K562 (cell line): ENCODE measurements at regions not wholly inside any gene's neighbourhood (a gene's known extent, or its start where the extent isn't known, plus 50 kb on each side); places are given as distances from the start of the nearest gene placed in this dataset.

Experiments
- ATAC-seq: fragments of 200-7000 bp; cut with Tn5 transposase; 3 replicates; pipeline ENCODE4 v1.9.1; 2020; ENCODE audit warnings: moderate library complexity
- BruUV-seq: library from RNA; stranded (reverse); fragments of 400-500 nt; replicated peaks from 2 replicates; lab custom pipeline; 2021; lab: Mats Ljungman, UMichigan
- CTCF ChIA-PET: fragments of 300-600 bp; formaldehyde crosslinking; extraction: SDS; loops from one replicate; lab custom pipeline; 2021; ENCODE audit warnings: low intra/inter-chr PET ratio; lab: Yijun Ruan, JAX
- POLR2A ChIA-PET: fragments of 300-600, 350-650 bp; sonication (Branson Sonifier 250); formaldehyde crosslinking; extraction: SDS; loops from one replicate; lab custom pipeline; 2021; ENCODE audit warnings: antibody characterized with exemption, inconsistent platforms; lab: Yijun Ruan, JAX
- DNase-seq, 4 experiments: peaks; one replicate each; pipeline versions ENCODE4 v3.0.0 to v3.0.0-alpha.2; 2011 to 2018; ENCODE audit warnings: low spot score in 3 of 4, mixed read lengths in 3 of 4; ENCODE audit errors: extremely low read depth in 1 of 4
- FAIRE-seq: peaks from 2 replicates; lab custom pipeline; 2011; peaks lifted over from hg19 to GRCh38; lab: Jason Lieb, UNC
- H2AFZ ChIP-seq: 2 replicates; pipeline ENCODE4 v1.6.0; 2011; ENCODE audit warnings: low read depth, low read length, control low read depth, inconsistent platforms
- H3K27ac ChIP-seq: fragments of 200-600 bp; 3 replicates; pipeline ENCODE4 v1.8.0; 2011; ENCODE audit warnings: low read depth, mild to moderate bottlenecking, control low read depth, inconsistent platforms, low read length, moderate library complexity, mixed read lengths; ENCODE audit errors: extremely low read depth
- H3K27me3 ChIP-seq, 2 experiments: fragments of 300-600 bp in 1 of 2; 2 replicates in 1 of 2; 3 replicates in 1 of 2; pipeline versions ENCODE4 v1.6.0 to v1.8.0; 2011; ENCODE audit warnings: inconsistent platforms in 2 of 2, low read length in 2 of 2, mild to moderate bottlenecking in 1 of 2, mixed read lengths in 1 of 2, moderate library complexity in 1 of 2; ENCODE audit not compliant: control insufficient read depth in 2 of 2, insufficient read depth in 2 of 2
- H3K36me3 ChIP-seq: fragments of 300-600 bp; 3 replicates; pipeline ENCODE4 v1.8.0; 2011; ENCODE audit warnings: mild to moderate bottlenecking, low read length, inconsistent platforms; ENCODE audit not compliant: control insufficient read depth, insufficient read depth
- H3K4me1 ChIP-seq, 2 experiments: fragments of 200-600 bp in 1 of 2; replicated peaks in 1 of 2; 2 replicates in 1 of 2; 3 replicates in 1 of 2; pipeline versions ENCODE4 v1.5.1 to v1.8.0; 2011; ENCODE audit warnings: inconsistent platforms in 2 of 2, low read length in 2 of 2, mild to moderate bottlenecking in 1 of 2, mixed read lengths in 1 of 2, moderate library complexity in 1 of 2; ENCODE audit not compliant: control insufficient read depth in 2 of 2, insufficient read depth in 2 of 2
- H3K4me2 ChIP-seq: 2 replicates; pipeline ENCODE4 v1.6.1; 2011; ENCODE audit warnings: low read length, control low read depth, inconsistent platforms, mixed read lengths; ENCODE audit not compliant: insufficient read depth
- H3K4me3 ChIP-seq: fragments of 200-600 bp; sonication (generic), shearing (Covaris generic); 2 replicates; pipeline ENCODE4 v1.5.1; 2016; ENCODE audit warnings: control low read depth, inconsistent platforms
- H3K79me2 ChIP-seq: fragments of 200-600 bp; 3 replicates; pipeline ENCODE4 v1.8.0; 2011; ENCODE audit warnings: low read length, inconsistent platforms; ENCODE audit not compliant: control insufficient read depth, insufficient read depth
- H3K9ac ChIP-seq, 2 experiments: 2 replicates each; pipeline versions ENCODE4 v1.6.0 to v1.6.1; 2011; ENCODE audit warnings: low read depth in 2 of 2, low read length in 2 of 2, control low read depth in 1 of 2, inconsistent platforms in 1 of 2, mild to moderate bottlenecking in 1 of 2, mixed read lengths in 1 of 2; ENCODE audit not compliant: insufficient read depth in 1 of 2
- H3K9me1 ChIP-seq: one replicate; pipeline ENCODE4 v1.6.0; 2011; ENCODE audit warnings: inconsistent platforms, mild to moderate bottlenecking, low read length, moderate library complexity; ENCODE audit not compliant: control insufficient read depth, insufficient read depth
- H3K9me3 ChIP-seq: replicated peaks from 2 replicates; pipeline ENCODE4 v1.5.1; 2011; ENCODE audit warnings: low read depth, low read length, inconsistent platforms; ENCODE audit not compliant: control insufficient read depth, insufficient read depth
- H4K20me1 ChIP-seq: replicated peaks from 2 replicates; pipeline ENCODE4 v1.6.1; 2011; ENCODE audit warnings: low read length, inconsistent platforms, mixed read lengths; ENCODE audit not compliant: control insufficient read depth, insufficient read depth
- NFIC ChIP-seq: fragments of 450-650 bp; IDR thresholded peaks from 2 replicates; pipeline ENCODE4 v1.6.1; 2017; ENCODE audit warnings: mild to moderate bottlenecking, inconsistent platforms
- ZNF121 ChIP-seq: sonication (generic); formaldehyde crosslinking; conservative IDR thresholded peaks from 2 replicates; pipeline ENCODE4 v1.8.0; 2022; ENCODE audit warnings: missing genetic modification reagents
- WGBS: fragments of 100-300 bp; shearing (Covaris generic); methylation state at CpG from one replicate; pipeline ENCODE4 v1.1.6; 2016; ENCODE audit warnings: low coverage, mixed read lengths; ENCODE audit not compliant: insufficient coverage; ENCODE audit errors: missing lambda C conversion rate; 5-methylcytosine and 5-hydroxymethylcytosine counted together
- in situ Hi-C: fragments of 300-500 bp; cut with MboI; formaldehyde crosslinking; loops from 4 replicates; pipeline ENCODE4 v1.15.0; 2018; ENCODE audit warnings: inconsistent platforms, mixed read lengths
- intact Hi-C: fragments of 100-400 bp; cut with micrococcal nuclease; formaldehyde crosslinking; loops from 2 replicates; pipeline ENCODE4 v1.14.2; 2022
- TF ChIP-seq, protein P1 (sequence below): fragments of 450-650 bp; IDR thresholded peaks from 2 replicates; pipeline ENCODE4 v1.6.1; 2018; ENCODE audit not compliant: partially characterized antibody

- CTCF ChIA-PET: no interaction called here
- H3K36me3 ChIP-seq: no peaks in the 10 kb centered on the region
- FAIRE-seq (no peak), DNase-seq (no peak), ATAC-seq (no peak)
- POLR2A ChIA-PET: no interaction called here
- H3K9ac ChIP-seq: no peak overlapping the region
- 0 out of 3 replicates have a peak overlapping the region, but pooled peaks have one; percentile 12 for H3K27ac ChIP-seq
- H3K9me1 ChIP-seq: no peaks in the 10 kb centered on the region
- TF ChIP-seq NFIC (peak; percentile 43), ZNF121 (CRISPR knock-in tag) (no peak)
- TF ChIP-seq, protein P1, sequence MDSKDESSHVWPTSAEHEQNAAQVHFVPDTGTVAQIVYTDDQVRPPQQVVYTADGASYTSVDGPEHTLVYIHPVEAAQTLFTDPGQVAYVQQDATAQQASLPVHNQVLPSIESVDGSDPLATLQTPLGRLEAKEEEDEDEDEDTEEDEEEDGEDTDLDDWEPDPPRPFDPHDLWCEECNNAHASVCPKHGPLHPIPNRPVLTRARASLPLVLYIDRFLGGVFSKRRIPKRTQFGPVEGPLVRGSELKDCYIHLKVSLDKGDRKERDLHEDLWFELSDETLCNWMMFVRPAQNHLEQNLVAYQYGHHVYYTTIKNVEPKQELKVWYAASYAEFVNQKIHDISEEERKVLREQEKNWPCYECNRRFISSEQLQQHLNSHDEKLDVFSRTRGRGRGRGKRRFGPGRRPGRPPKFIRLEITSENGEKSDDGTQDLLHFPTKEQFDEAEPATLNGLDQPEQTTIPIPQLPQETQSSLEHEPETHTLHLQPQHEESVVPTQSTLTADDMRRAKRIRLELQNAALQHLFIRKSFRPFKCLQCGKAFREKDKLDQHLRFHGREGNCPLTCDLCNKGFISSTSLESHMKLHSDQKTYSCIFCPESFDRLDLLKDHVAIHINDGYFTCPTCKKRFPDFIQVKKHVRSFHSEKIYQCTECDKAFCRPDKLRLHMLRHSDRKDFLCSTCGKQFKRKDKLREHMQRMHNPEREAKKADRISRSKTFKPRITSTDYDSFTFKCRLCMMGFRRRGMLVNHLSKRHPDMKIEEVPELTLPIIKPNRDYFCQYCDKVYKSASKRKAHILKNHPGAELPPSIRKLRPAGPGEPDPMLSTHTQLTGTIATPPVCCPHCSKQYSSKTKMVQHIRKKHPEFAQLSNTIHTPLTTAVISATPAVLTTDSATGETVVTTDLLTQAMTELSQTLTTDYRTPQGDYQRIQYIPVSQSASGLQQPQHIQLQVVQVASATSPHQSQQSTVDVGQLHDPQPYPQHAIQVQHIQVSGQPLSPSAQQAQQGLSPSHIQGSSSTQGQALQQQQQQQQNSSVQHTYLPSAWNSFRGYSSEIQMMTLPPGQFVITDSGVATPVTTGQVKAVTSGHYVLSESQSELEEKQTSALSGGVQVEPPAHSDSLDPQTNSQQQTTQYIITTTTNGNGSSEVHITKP: peak; percentile 94
- no peak overlapping the region for H3K4me3 ChIP-seq
- WGBS: 42% methylated on average over 9 of the region's 9 CpGs
- no TSS peak for BruUV-seq
- intact Hi-C loops (no loop called here), in situ Hi-C loops (no loop called here)
- H3K27me3 ChIP-seq: no peaks in the 10 kb centered on the region
- no peaks in the 10 kb centered on the region for H4K20me1 ChIP-seq
- H3K4me1 ChIP-seq: peaks cover 0 to 14% of the 10 kb centered on the region in 2 experiments; a peak in 3 of 5 replicates
- peak overlapping the region; percentile 81 for H2AFZ ChIP-seq
- H3K9me3 ChIP-seq: peaks cover 2% of the 10 kb centered on the region; the same call in 1 of the 2 replicates
- H3K4me2 ChIP-seq: peak overlapping the region; percentile 16; the same call in 1 of the 2 replicates
- H3K79me2 ChIP-seq: no peaks in the 10 kb centered on the region
Observed at GRCh38 chr15:67899596-67900283, 59.9 kb upstream of the RNU6-1 start.
